GM12874 (cell line): ENCODE measurements at regions not wholly inside any gene's neighbourhood (a gene's known extent, or its start where the extent isn't known, plus 50 kb on each side); places are given as distances from the start of the nearest gene placed in this dataset.

Experiments used
- TF ChIP-seq, protein P1 (sequence below): IDR thresholded peaks from 2 replicates; pipeline ENCODE4 v1.5.1; 2011; ENCODE audit warnings: low read depth, mild to moderate bottlenecking, control low read depth, low read length, moderate library complexity; ENCODE audit not compliant: insufficient read depth

DNA sequence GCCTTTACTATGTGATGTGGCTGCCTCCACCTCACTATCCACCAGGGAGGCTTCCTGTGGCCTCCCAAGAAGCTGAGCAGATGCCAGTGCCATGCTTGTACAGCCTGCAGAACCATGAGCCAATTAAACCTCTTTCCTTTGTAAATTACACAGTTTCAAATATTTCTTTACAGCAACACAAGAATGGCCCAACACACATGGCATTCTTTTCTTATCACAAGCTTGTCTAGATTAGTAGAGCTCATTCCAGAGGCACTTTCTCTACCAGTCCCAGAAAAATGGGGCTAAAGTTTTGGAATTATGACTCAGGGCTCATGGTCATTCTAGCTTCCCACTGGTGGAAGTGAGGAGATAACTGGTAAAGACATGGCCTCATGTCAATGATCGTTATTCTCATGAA, 655.2 kb downstream of the LMO4 start:
- TF ChIP-seq, protein P1, sequence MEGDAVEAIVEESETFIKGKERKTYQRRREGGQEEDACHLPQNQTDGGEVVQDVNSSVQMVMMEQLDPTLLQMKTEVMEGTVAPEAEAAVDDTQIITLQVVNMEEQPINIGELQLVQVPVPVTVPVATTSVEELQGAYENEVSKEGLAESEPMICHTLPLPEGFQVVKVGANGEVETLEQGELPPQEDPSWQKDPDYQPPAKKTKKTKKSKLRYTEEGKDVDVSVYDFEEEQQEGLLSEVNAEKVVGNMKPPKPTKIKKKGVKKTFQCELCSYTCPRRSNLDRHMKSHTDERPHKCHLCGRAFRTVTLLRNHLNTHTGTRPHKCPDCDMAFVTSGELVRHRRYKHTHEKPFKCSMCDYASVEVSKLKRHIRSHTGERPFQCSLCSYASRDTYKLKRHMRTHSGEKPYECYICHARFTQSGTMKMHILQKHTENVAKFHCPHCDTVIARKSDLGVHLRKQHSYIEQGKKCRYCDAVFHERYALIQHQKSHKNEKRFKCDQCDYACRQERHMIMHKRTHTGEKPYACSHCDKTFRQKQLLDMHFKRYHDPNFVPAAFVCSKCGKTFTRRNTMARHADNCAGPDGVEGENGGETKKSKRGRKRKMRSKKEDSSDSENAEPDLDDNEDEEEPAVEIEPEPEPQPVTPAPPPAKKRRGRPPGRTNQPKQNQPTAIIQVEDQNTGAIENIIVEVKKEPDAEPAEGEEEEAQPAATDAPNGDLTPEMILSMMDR: no peak

DNA sequence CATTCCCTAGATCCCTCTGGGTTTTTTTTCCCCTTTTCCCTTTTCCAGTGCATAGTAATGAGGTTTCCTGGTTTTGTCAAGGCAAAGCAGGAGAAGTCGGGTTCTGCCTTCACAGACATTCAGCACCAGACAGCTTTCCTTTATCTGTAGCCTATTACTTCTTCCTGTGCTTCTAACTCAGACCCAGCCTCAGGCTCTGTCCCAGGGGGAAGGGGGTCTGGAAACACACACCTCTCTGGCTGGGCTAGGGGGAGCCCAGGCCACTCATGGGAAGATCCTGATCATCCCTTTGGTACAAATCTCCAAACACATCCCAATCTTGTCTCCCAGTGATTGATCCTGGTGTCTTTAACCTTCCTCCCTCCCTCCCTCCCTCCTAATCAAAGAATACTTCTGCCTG, 656.4 kb downstream of the LMO4 start:
- TF ChIP-seq, protein P1: no peak

DNA sequence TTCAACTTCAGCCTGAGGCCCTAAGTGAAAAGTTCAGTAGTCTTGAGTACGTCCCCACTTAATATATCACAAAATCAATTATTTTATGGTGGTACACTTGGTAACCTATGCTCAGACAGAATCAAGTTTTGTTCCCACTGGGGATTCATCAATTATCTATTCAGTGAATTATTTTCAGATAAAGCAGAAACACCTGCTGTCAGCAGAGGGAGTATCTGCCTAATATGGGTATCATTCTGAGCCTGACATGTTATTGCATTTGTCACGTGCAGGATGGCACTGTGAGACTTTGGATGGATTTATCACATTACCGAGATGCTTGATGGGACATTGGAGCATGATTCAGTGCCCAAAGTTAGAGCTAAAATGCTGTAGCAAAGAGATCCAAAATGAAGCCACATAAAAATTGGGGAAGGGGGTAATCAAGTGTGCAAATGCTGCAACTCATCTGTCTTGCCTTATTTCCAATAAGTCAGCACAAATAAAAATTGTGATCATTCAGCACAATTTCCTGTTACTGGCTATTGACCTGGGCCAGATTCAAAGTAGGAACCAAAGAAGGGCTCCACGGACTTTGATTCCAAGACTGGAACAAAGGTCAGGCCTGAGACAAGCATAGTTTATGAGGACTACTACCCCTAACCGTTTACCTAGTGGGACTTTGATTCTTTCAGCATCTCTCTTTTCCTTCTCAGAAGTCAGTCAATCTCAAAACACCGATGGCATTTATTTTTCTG, 657.6 kb downstream of the LMO4 start:
- TF ChIP-seq, protein P1: no peak

DNA sequence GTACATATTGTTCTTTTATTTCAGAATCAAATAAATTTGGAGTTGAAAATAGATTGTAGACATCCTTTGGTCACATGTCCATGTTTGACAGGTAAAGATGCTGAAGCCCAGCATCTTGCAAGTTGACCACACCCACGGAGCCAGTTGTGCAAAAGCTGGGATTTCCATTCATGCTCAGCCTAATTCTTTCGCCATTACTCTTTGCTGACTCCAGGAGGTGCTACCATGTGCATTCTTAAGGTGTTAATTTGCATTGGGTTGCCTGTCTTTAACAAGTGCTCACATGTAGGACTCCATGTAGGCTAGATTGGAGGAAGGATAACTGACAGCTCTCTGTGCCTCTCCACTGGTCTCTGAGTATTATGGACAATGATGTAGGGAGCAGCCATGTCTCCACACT, 660.7 kb downstream of the LMO4 start:
- TF ChIP-seq, protein P1: no peak

DNA sequence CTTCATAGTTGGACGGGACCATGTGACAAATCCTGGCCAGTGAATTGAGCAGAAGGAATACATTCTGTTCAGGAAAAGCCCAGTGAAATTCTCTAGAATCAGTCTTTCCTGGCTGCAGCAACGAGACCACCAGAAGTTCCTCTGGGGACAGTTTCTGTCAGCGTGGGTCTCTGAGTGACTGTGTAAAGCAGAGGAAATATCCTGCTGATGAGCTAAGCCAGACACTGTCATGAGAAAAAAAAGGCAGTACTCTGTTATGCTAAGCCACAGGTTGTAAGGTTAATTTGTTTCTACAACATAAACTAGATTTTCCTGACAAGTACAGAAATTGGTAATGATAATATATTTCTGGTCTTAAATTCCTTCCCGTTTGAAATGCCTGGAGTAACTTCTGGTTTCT, 664.4 kb downstream of the LMO4 start:
- TF ChIP-seq, protein P1: no peak

DNA sequence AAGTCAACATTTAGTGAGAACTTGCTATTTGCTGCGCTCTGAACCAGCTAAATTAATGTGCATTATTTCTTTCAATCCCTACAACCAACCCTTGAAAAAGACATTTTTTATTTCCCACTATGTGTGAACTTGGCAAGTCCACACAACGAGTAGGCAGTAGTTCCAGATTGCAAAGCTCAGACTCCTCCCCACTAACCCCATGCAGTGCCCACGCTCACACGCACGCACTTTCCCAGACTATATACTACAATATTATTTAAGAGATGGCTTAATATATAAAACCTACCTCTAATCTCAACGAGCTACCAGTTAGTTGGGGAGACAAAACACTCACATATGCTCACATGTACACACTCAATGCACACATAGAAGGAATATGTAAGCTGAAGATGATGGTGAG, 671.2 kb downstream of the LMO4 start:
- TF ChIP-seq, protein P1: no peak

DNA sequence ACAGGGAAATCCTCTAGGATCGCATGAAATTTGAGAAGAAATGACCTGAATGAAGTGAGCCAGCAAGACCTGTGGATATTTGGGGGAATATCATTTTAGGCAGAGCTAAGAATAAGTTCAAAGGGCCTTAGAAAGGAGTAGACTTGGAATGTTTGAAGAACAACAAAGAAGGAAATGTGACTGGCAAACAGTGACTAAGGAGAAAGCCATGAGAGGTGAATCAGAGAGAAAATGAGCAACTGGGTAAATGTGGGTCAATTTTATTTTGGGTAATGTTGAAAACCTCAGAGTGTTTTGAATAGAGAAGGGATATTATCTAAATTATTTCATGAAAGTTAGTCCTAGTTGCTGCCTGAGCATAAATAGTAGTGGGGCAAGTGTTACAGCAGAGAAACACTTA, 672.8 kb downstream of the LMO4 start:
- TF ChIP-seq, protein P1: no peak

DNA sequence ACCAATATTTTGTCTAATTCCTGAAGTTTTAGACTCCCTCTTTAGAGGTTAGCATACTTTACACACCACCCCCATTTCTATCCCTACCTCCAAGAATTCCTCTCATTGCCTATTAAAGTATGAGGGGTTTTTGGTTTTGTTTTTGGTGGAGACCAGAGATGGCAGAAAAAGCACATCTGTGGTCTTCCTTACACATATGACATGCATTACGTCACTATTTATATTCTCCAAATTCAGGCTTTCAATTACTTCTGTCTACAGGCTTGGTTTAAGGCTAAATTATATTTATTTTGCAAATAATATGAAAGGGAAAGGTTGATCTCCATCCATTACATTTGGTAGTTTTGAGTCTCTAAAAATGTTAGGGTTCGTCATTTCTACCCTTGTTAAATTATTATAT, 674.6 kb downstream of the LMO4 start:
- TF ChIP-seq, protein P1: no peak
